Mucosa of rectum (tissue), 2 donors: ENCODE measurements at regions not wholly inside any gene's neighbourhood (a gene's known extent, or its start where the extent isn't known, plus 50 kb on each side); places are given as distances from the start of the nearest gene placed in this dataset.

Source experiments
- H3K27ac ChIP-seq, 2 donors: one replicate each; pipeline ENCODE4 v1.7.0; 2013; ENCODE audit warnings: inconsistent platforms in 2 of 2, low read depth in 2 of 2, low read length in 2 of 2
- H3K27me3 ChIP-seq, 2 donors: one replicate each; pipeline ENCODE4 v1.7.0; 2013; ENCODE audit warnings: low read length in 2 of 2; ENCODE audit not compliant: control insufficient read depth in 2 of 2, insufficient read depth in 2 of 2
- H3K36me3 ChIP-seq, 2 donors: one replicate each; pipeline ENCODE4 v1.7.0; 2013; ENCODE audit warnings: low read length in 2 of 2; ENCODE audit not compliant: control insufficient read depth in 2 of 2, insufficient read depth in 2 of 2
- H3K4me1 ChIP-seq, 2 donors: one replicate each; pipeline ENCODE4 v1.7.0; 2013; ENCODE audit warnings: low read length in 2 of 2, mild to moderate bottlenecking in 1 of 2; ENCODE audit not compliant: control insufficient read depth in 2 of 2, insufficient read depth in 2 of 2
- H3K4me3 ChIP-seq, 2 donors: one replicate each; pipeline ENCODE4 v1.7.0; 2013; ENCODE audit warnings: low read length in 2 of 2
- H3K9ac ChIP-seq, 2 donors: one replicate each; pipeline ENCODE4 v1.7.0; 2013; ENCODE audit warnings: low read length in 2 of 2, low read depth in 1 of 2, mild to moderate bottlenecking in 1 of 2
- H3K9me3 ChIP-seq, 2 donors: one replicate each; pipeline ENCODE4 v1.7.0; 2013; ENCODE audit warnings: low read length in 2 of 2; ENCODE audit not compliant: control insufficient read depth in 2 of 2
- donor health status: healthy.
- donor health status: Normal muscosa, but diverticular disease.

DNA sequence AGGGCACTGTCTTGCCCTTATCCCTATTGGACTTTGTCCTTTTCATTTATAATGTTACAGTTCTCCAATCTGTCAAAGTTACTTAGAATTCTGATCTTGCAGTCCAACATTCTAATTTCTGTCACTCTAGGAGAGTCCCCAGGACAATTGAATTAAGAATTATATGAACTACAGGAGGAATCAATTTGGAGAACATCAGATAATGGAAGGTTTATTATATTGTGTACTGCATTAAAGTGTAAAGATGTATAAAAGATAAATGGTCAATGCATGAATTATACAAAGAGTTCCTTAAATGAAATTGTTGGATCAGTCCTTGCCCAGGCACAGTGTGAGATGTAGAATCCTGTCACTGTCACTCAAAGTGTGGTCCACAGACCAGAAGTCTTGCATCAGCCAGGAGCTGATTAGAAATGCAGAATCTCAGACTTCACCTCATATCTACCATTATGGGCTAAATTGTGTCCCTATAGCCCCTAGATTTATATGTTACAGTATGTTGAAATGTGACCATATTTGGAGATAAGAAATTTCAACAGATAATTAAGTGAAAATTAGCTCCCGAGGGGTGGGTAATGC is 145.5 kb downstream of the BTBD3 start:
- Histone ChIP-seq H3K9ac (no peak overlapping the region), H3K9me3 (no peaks in the 10 kb centered on the region), H3K4me3 (no peak overlapping the region), H3K4me1 (no peaks in the 10 kb centered on the region), H3K27me3 (no peaks in the 10 kb centered on the region), H3K36me3 (no peaks in the 10 kb centered on the region), H3K27ac (no peak overlapping the region)

DNA sequence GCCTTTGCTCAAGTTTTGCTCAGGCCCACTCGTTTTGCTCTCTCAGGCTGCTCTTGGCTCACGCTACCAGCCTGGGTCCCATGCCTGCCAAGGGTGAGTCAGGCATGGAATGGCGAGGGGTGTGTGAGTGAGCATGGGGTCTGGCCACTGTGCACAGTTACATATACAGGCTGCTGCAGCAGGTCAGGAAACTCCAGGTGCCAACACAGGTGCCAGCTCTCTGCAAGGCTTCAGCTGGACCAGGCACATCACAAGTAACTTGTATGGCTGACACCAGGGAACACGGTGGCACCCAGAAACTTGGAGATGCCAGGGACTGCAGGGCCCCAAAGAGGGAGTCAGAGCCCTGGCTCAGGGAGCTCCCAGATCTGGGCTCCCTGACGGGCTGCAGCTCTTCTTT is 146.8 kb downstream of the BTBD3 start:
- H3K4me1 ChIP-seq, result no peaks in the 10 kb centered on the region
- no peaks in the 10 kb centered on the region for H3K27me3 ChIP-seq
- no peaks in the 10 kb centered on the region for H3K9me3 ChIP-seq
- no peak overlapping the region for H3K9ac ChIP-seq
- no peaks in the 10 kb centered on the region for H3K36me3 ChIP-seq
- no peak overlapping the region for H3K4me3 ChIP-seq
- no peak overlapping the region for H3K27ac ChIP-seq

DNA sequence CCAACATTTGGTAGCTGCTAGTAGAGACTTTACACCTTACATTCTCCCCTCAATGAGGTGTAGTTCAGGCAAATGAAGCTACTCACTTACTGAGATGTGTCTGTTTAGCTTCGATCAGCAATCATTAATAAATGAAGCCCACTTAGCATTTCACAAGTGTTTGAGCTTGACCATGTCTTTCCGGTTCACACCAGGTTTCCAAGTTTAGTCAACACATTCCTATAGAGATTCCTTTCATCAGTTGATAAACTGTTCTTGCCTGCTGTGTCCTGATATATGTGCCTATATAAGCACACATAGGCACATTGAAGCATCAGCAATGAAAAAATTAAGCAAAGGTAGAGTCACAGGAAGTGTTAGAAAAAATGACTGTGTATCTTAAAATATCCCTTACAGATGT is 150.0 kb downstream of the BTBD3 start:
- Histone ChIP-seq H3K9me3 (no peaks in the 10 kb centered on the region), H3K36me3 (no peaks in the 10 kb centered on the region), H3K9ac (no peak overlapping the region), H3K27me3 (no peaks in the 10 kb centered on the region), H3K4me3 (no peak overlapping the region), H3K27ac (no peak overlapping the region), H3K4me1 (no peaks in the 10 kb centered on the region)

DNA sequence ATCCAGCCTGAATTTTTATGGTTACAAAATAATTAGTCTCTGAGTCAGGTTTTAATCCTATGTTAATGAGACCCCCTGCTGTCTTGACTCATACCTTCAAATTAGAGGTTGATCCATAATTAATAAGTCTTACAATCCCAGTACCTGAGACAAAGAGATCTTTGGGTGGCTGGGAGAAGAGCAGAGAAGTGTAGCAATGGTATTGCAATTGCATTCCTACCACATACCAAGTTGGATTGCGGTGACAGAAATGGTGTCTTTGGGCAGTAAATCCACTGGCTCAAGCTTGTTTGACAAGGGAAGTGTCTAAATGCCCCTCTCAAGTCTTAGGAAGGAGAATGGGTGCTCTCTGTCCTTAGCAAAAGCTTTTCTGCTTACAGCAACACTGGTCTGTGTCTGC is 150.4 kb downstream of the BTBD3 start:
- H3K4me3 ChIP-seq, result no peak overlapping the region
- H3K27ac ChIP-seq, result no peak overlapping the region
- no peaks in the 10 kb centered on the region for H3K4me1 ChIP-seq
- H3K27me3 ChIP-seq, result no peaks in the 10 kb centered on the region
- H3K9me3 ChIP-seq, result no peaks in the 10 kb centered on the region
- H3K9ac ChIP-seq, result no peak overlapping the region
- no peaks in the 10 kb centered on the region for H3K36me3 ChIP-seq

DNA sequence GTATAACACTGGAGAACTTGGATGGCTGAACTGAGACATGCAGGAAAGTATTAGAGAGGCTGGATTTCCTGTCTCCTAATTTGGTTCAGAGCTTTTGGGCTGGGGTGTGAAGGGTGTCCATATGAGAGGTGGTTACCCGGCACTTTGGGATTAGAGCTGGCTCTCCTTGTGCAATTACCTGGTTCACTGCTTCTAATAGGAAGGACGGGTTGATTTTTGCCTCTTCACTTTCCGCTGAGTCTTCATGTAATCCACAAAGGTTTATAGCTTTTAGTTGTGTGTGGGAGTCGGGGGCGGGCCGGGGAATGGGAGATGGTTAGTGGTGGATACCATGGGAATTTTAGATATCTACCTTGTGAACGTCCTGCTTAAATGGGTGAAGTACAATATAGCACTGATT is 151.5 kb downstream of the BTBD3 start:
- no peak overlapping the region for H3K4me3 ChIP-seq
- H3K27me3 ChIP-seq, result no peaks in the 10 kb centered on the region
- H3K9me3 ChIP-seq, result no peaks in the 10 kb centered on the region
- H3K36me3 ChIP-seq, result no peaks in the 10 kb centered on the region
- no peak overlapping the region for H3K27ac ChIP-seq
- H3K9ac ChIP-seq, result no peak overlapping the region
- no peaks in the 10 kb centered on the region for H3K4me1 ChIP-seq

DNA sequence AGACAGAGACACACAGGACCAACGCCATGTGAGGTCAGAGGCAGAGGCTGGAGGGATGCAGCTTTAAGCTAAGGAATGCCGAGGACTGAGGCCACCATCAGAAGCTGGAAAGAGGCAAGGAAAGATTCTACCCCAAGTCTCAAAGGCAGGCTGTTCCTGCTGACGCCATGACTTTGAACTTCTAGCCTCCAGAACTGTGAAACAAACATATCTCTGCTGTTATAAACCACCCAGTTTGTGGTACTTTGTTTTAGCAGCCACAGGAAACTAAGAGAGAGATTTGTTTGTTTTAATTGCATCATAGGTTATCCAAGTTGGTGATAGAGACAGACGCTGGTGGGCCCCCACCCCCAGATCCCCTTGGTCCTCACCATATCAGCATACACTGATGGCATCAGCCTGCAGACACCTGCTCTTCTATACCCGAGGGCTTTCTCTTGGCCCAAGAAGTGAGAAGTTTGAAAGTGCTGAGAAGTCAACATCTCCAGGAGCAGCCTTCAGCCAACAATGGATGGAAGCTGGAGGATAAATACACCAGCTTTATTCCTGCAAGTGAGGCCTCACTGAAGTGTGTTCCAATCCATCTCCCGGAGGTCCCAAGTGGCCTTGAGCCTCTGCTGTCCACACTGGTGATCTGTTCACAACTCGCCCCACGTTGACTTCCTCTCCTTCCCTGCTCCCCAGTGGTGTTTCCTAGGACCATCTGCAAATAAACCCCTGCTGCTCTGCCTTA is 154.7 kb downstream of the BTBD3 start:
- Histone ChIP-seq H3K9ac (no peak overlapping the region), H3K27ac (no peak overlapping the region), H3K4me3 (no peak overlapping the region), H3K4me1 (no peaks in the 10 kb centered on the region), H3K27me3 (no peaks in the 10 kb centered on the region), H3K9me3 (no peaks in the 10 kb centered on the region), H3K36me3 (no peaks in the 10 kb centered on the region)

DNA sequence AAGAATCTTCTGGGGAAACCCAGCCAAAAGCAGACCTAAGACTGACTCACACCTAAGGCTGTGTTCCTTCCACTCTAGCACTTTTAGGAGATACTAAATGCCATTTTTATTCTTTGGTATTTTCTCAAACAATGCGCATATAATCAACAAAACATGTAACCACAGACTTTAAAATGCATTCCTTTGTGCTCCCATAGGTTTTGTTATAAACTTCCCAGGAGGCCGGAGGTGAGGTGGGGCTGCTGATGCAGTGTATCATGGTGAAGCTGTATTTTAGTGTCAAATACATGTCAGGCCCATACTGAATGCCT is 155.2 kb downstream of the BTBD3 start:
- H3K9ac ChIP-seq, result no peak overlapping the region
- H3K9me3 ChIP-seq, result no peaks in the 10 kb centered on the region
- no peaks in the 10 kb centered on the region for H3K27me3 ChIP-seq
- H3K27ac ChIP-seq, result no peak overlapping the region
- no peaks in the 10 kb centered on the region for H3K4me1 ChIP-seq
- H3K4me3 ChIP-seq, result no peak overlapping the region
- no peaks in the 10 kb centered on the region for H3K36me3 ChIP-seq

DNA sequence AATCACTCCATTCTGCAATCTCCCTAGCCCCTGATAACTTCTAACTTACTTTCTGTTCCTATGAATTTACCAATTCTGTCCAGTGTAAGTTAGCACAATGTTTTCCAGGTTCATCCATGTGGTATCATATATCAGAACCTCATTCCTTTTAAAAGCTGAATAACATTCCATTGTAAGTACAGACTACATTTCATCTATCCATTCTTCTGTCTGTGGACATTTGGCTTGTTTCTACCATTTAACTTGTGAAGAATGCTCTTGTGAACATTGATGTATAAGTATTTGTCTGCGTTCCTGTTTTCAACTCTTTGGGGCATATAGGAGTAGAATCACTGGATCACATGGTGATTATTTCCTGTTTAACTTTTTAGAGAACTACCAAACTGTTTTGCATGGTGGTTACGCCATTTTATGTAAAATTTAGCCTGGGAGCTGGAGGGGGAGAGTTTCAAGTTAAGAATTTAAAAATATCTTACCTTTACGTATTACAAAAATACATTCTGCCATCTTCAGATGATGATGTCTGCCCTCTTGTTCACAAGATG is 156.5 kb downstream of the BTBD3 start:
- no peaks in the 10 kb centered on the region for H3K4me1 ChIP-seq
- H3K27ac ChIP-seq, result no peak overlapping the region
- H3K9me3 ChIP-seq, result no peaks in the 10 kb centered on the region
- H3K27me3 ChIP-seq, result no peaks in the 10 kb centered on the region
- H3K36me3 ChIP-seq, result no peaks in the 10 kb centered on the region
- no peak overlapping the region for H3K4me3 ChIP-seq
- H3K9ac ChIP-seq, result no peak overlapping the region

DNA sequence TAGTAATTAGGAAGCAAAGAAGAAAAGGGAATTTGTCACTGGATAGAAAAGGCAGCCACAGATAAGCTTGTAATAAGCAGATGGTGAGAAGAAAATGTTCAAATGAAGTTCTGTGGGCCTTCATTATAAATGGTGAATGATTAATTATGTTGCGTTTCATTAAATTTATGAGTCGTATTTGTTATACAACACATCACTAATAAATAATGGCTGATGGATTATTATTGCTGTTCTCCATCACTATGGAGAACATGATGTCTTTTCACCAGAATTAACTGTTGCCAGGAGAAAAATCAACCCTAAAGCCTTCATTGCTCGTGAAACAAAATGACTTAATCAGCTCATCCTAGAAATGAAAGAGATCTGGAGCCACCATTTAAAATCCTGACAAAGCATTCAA is 158.5 kb downstream of the BTBD3 start:
- H3K9ac ChIP-seq, result no peak overlapping the region
- no peaks in the 10 kb centered on the region for H3K36me3 ChIP-seq
- no peaks in the 10 kb centered on the region for H3K4me1 ChIP-seq
- no peaks in the 10 kb centered on the region for H3K9me3 ChIP-seq
- no peak overlapping the region for H3K4me3 ChIP-seq
- no peak overlapping the region for H3K27ac ChIP-seq
- H3K27me3 ChIP-seq, result no peaks in the 10 kb centered on the region

DNA sequence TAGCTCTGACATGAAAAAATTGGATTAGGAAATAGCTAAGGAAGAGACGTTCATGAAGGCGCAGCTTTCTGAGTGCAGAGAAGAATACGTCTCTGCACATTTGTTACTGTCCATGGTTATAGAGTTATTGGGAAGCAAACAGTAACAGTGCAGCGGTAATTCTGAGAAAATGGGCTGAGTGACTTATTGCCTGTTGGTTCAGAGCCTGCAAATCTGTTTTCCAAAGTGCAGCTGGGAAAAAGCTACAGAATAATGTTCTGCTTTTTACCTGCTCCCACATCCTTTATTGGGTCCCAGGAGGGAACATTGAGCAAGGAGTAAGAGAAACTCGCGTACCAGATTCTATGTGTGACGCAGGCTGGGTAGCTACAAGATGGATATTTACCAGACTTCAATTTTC is 160.2 kb downstream of the BTBD3 start:
- Histone ChIP-seq H3K9ac (no peak overlapping the region), H3K27ac (no peak overlapping the region), H3K27me3 (no peaks in the 10 kb centered on the region), H3K36me3 (no peaks in the 10 kb centered on the region), H3K4me1 (no peaks in the 10 kb centered on the region), H3K4me3 (no peak overlapping the region), H3K9me3 (no peaks in the 10 kb centered on the region)
